OCI-LY3 (cell line): ENCODE measurements at regions not wholly inside any gene's neighbourhood (a gene's known extent, or its start where the extent isn't known, plus 50 kb on each side); places are given as distances from the start of the nearest gene placed in this dataset.

Experiments used
- CTCF ChIP-seq: fragments of 200-600, 300-600 bp; sonication (generic); IDR thresholded peaks from 2 replicates; pipeline ENCODE4 v1.5.1; 2014; ENCODE audit warnings: antibody characterized with exemption, low read length, low read depth
- EZH2phosphoT487 ChIP-seq: fragments of 200-600 bp; shearing (Covaris generic); IDR thresholded peaks from 2 replicates; pipeline ENCODE4 v1.6.1; 2018; ENCODE audit warnings: antibody characterized with exemption, mixed run types, low read depth

- TF ChIP-seq CTCF (no peak), EZH2phosphoT487 (no peak)
Measured at GRCh38 chr16:60329108-60329507, 1595.0 kb upstream of the GOT2 start.
